Stimulated activated naive CD4-positive, alpha-beta T cell (primary cell): ENCODE measurements at regions not wholly inside any gene's neighbourhood (a gene's known extent, or its start where the extent isn't known, plus 50 kb on each side); places are given as distances from the start of the nearest gene placed in this dataset.

Experiments
- DNase-seq, 6 experiments: peaks; one replicate each; lab custom pipeline; 2025; lab: John Stamatoyannopoulos, UW

GRCh38 chr14:79961197-79961596 is 250.1 kb downstream of the DIO2 start:
- DNase-seq = no peak

- DNase-seq = no peak
These were observed 251.0 kb downstream of the DIO2 start for GRCh38 chr14:79960288-79960687.

- DNase-seq = no peak
These were observed 259.7 kb downstream of the DIO2 start for GRCh38 chr14:79951572-79951971.

GRCh38 chr14:79949906-79950305 is 261.4 kb downstream of the DIO2 start:
- DNase-seq = no peak

GRCh38 chr14:79947440-79948054 is 263.8 kb downstream of the DIO2 start:
- DNase-seq = no peak

GRCh38 chr14:79939235-79939634 is 272.1 kb downstream of the DIO2 start:
- no peak for DNase-seq

GRCh38 chr14:79938185-79938584 is 273.1 kb downstream of the DIO2 start:
- no peak for DNase-seq

GRCh38 chr14:79937433-79937832 is 273.9 kb downstream of the DIO2 start:
- no peak for DNase-seq

GRCh38 chr14:79924551-79924950 is 286.8 kb downstream of the DIO2 start:
- DNase-seq = no peak

- DNase-seq = no peak
These were observed 291.1 kb downstream of the DIO2 start for GRCh38 chr14:79920180-79920692.
